Common myeloid progenitor, CD34-positive (primary cell): ENCODE measurements at regions not wholly inside any gene's neighbourhood (a gene's known extent, or its start where the extent isn't known, plus 50 kb on each side); places are given as distances from the start of the nearest gene placed in this dataset.

Experiments
- CTCF ChIA-PET: fragments of 350-600 bp; sonication (Branson Sonifier 250); formaldehyde crosslinking; loops from one replicate; lab custom pipeline; 2021; ENCODE audit warnings: antibody characterized with exemption; lab: Charles Lee
- POLR2A ChIA-PET: fragments of 350-600 bp; sonication (Branson Sonifier 250); formaldehyde crosslinking; loops from one replicate; lab custom pipeline; 2021; ENCODE audit warnings: antibody characterized with exemption; lab: Charles Lee
- DNase-seq, 3 donors: peaks; one replicate each; pipeline versions ENCODE4 v3.0.0 to v3.0.0-alpha.2; 2013
- H3K27ac ChIP-seq, 2 experiments: 1 replicate in 1 of 2; 2 replicates in 1 of 2; pipeline ENCODE4 v1.7.0; 2013; ENCODE audit warnings: inconsistent platforms in 2 of 2, low read length in 2 of 2, mild to moderate bottlenecking in 2 of 2, low read depth in 1 of 2, moderate library complexity in 1 of 2; ENCODE audit not compliant: severe bottlenecking in 2 of 2, insufficient read depth in 1 of 2, poor library complexity in 1 of 2
- H3K27me3 ChIP-seq, 5 experiments: replicated peaks in 2 of 5; 1 replicate in 3 of 5; 2 replicates in 2 of 5; pipeline versions ENCODE4 v1.6.1 to v1.7.0; 2013; ENCODE audit warnings: low read length in 4 of 5, mild to moderate bottlenecking in 2 of 5, moderate library complexity in 2 of 5, inconsistent platforms in 1 of 5; ENCODE audit not compliant: insufficient read depth in 5 of 5, control insufficient read depth in 4 of 5
- H3K36me3 ChIP-seq, 4 experiments: 1 replicate in 2 of 4; 2 replicates in 2 of 4; pipeline versions ENCODE4 v1.6.1 to v1.7.0; 2013; ENCODE audit warnings: low read length in 3 of 4, control low read depth in 1 of 4, mild to moderate bottlenecking in 1 of 4; ENCODE audit not compliant: control insufficient read depth in 4 of 4, insufficient read depth in 4 of 4
- H3K4me1 ChIP-seq, 4 experiments: 1 replicate in 3 of 4; 2 replicates in 1 of 4; pipeline versions ENCODE4 v1.6.1 to v1.7.1; 2013; ENCODE audit warnings: low read length in 3 of 4, mild to moderate bottlenecking in 3 of 4, control low read depth in 1 of 4, inconsistent platforms in 1 of 4, moderate library complexity in 1 of 4; ENCODE audit not compliant: control insufficient read depth in 4 of 4, insufficient read depth in 4 of 4; ENCODE audit errors: control extremely low read depth in 1 of 4
- H3K4me3 ChIP-seq, 7 experiments: 1 replicate in 4 of 7; 2 replicates in 3 of 7; pipeline versions ENCODE4 v1.5.1 to v1.7.0; 2013; ENCODE audit warnings: mild to moderate bottlenecking in 7 of 7, low read length in 6 of 7, moderate library complexity in 6 of 7, inconsistent platforms in 2 of 7, low read depth in 2 of 7, control low read depth in 1 of 7; ENCODE audit not compliant: insufficient read depth in 4 of 7, control insufficient read depth in 1 of 7; ENCODE audit errors: extremely low read depth in 1 of 7
- H3K9me3 ChIP-seq, 5 experiments: 1 replicate in 4 of 5; 2 replicates in 1 of 5; pipeline versions ENCODE4 v1.6.1 to v1.7.1; 2013; ENCODE audit warnings: low read length in 4 of 5, mild to moderate bottlenecking in 2 of 5, inconsistent platforms in 1 of 5, low read depth in 1 of 5, moderate library complexity in 1 of 5; ENCODE audit not compliant: control insufficient read depth in 4 of 5, insufficient read depth in 2 of 5; ENCODE audit errors: control extremely low read depth in 1 of 5
- WGBS: methylation state at CpG from one replicate; pipeline ENCODE4 v1.1.5; 2013; ENCODE audit not compliant: insufficient coverage; 5-methylcytosine and 5-hydroxymethylcytosine counted together

GRCh38 chr4:144465546-144465945 lies 180.4 kb upstream of the HHIP start:
- 100% methylated on average over 1 of the region's 2 CpGs for WGBS
- no peak for DNase-seq
- ChIA-PET CTCF (no interaction called here), POLR2A (no interaction called here)
- no peaks in the 10 kb centered on the region for H3K9me3 ChIP-seq
- H3K4me3 ChIP-seq, result no peak overlapping the region
- no peaks in the 10 kb centered on the region for H3K4me1 ChIP-seq
- H3K27ac ChIP-seq, result no peak overlapping the region
- no peaks in the 10 kb centered on the region for H3K36me3 ChIP-seq
- H3K27me3 ChIP-seq, result no peaks in the 10 kb centered on the region

GRCh38 chr4:144480068-144480467 lies 165.9 kb upstream of the HHIP start:
- H3K27ac ChIP-seq, result no peak overlapping the region
- peaks cover 0 to 4% (median 0%) of the 10 kb centered on the region in 5 experiments for H3K9me3 ChIP-seq
- H3K27me3 ChIP-seq, result no peaks in the 10 kb centered on the region
- no peak overlapping the region for H3K4me3 ChIP-seq
- peak in 1 of 3 donors; percentile 5 for DNase-seq
- ChIA-PET CTCF (no interaction called here), POLR2A (no interaction called here)
- no peaks in the 10 kb centered on the region for H3K36me3 ChIP-seq
- no peaks in the 10 kb centered on the region for H3K4me1 ChIP-seq

- no CpG with 5 or more reads among the region's 1 CpG for WGBS
Observed at GRCh38 chr4:144489831-144490230, 156.1 kb upstream of the HHIP start.

GRCh38 chr4:144494280-144494679 lies 151.7 kb upstream of the HHIP start:
- no peak overlapping the region for H3K27ac ChIP-seq
- no CpG with 5 or more reads among the region's 2 CpGs for WGBS
- H3K4me3 ChIP-seq, result no peak overlapping the region
- no peak for DNase-seq
- H3K9me3 ChIP-seq, result no peaks in the 10 kb centered on the region
- H3K27me3 ChIP-seq, result no peaks in the 10 kb centered on the region
- POLR2A ChIA-PET, result no interaction called here
- H3K36me3 ChIP-seq, result no peaks in the 10 kb centered on the region
- CTCF ChIA-PET, result no interaction called here
- H3K4me1 ChIP-seq, result no peaks in the 10 kb centered on the region

More at GRCh38 chr4:144489831-144490230, 156.1 kb upstream of the HHIP start:
- ChIA-PET CTCF (interaction anchor here (1.5 kb wide), 1 partner anchor 11 kb away, joined by 4 read pairs; no protein-coding TSS in a partner anchor), POLR2A (no interaction called here)
- H3K27ac ChIP-seq, result no peak overlapping the region
- no peaks in the 10 kb centered on the region for H3K9me3 ChIP-seq
- H3K36me3 ChIP-seq, result no peaks in the 10 kb centered on the region
- no peak for DNase-seq
- H3K4me1 ChIP-seq, result no peaks in the 10 kb centered on the region
- no peaks in the 10 kb centered on the region for H3K27me3 ChIP-seq
- no peak overlapping the region for H3K4me3 ChIP-seq

- POLR2A ChIA-PET, result no interaction called here
- Histone ChIP-seq H3K4me3 (no peak overlapping the region), H3K4me1 (no peaks in the 10 kb centered on the region), H3K27me3 (no peaks in the 10 kb centered on the region), H3K27ac (no peak overlapping the region), H3K9me3 (peaks cover 0 to 3% (median 0%) of the 10 kb centered on the region in 5 experiments), H3K36me3 (no peaks in the 10 kb centered on the region)
- CTCF ChIA-PET, result no interaction called here
- 100% methylated on average over 2 of the region's 2 CpGs for WGBS
- DNase-seq, result no peak
Observed at GRCh38 chr4:144495944-144496343, 150.0 kb upstream of the HHIP start.

GRCh38 chr4:144499777-144500176 lies 146.2 kb upstream of the HHIP start:
- ChIA-PET POLR2A (no interaction called here), CTCF (no interaction called here)
- Histone ChIP-seq H3K9me3 (peaks cover 0 to 3% (median 0%) of the 10 kb centered on the region in 5 experiments), H3K27me3 (no peaks in the 10 kb centered on the region), H3K4me1 (peaks cover 0 to 9% (median 0%) of the 10 kb centered on the region in 4 experiments), H3K27ac (no peak overlapping the region), H3K36me3 (no peaks in the 10 kb centered on the region), H3K4me3 (no peak overlapping the region)
- DNase-seq, result no peak

GRCh38 chr4:144501231-144501780 lies 144.7 kb upstream of the HHIP start:
- Histone ChIP-seq H3K4me3 (no peak overlapping the region), H3K27ac (no peak overlapping the region), H3K4me1 (peaks cover 0 to 9% (median 0%) of the 10 kb centered on the region in 4 experiments), H3K27me3 (no peaks in the 10 kb centered on the region), H3K9me3 (peaks cover 0 to 3% (median 0%) of the 10 kb centered on the region in 5 experiments), H3K36me3 (no peaks in the 10 kb centered on the region)
- ChIA-PET CTCF (no interaction called here), POLR2A (no interaction called here)
- WGBS, result no CpG with 5 or more reads among the region's 1 CpG
- DNase-seq, result no peak
